IMR-90 (cell line): ENCODE measurements at regions not wholly inside any gene's neighbourhood (a gene's known extent, or its start where the extent isn't known, plus 50 kb on each side); places are given as distances from the start of the nearest gene placed in this dataset.

Experiments used
- ATAC-seq: fragments of 200-7000 bp; cut with Tn5 transposase; 2 replicates; pipeline ENCODE4 v1.9.1; 2020; ENCODE audit warnings: low read depth, mild to moderate bottlenecking, moderate library complexity
- BruUV-seq: library from RNA; stranded (reverse); fragments of 400-500 nt; replicated peaks from 2 replicates; lab custom pipeline; 2021; lab: Mats Ljungman, UMichigan
- CTCF ChIA-PET: fragments of 300-600 bp; formaldehyde crosslinking; extraction: SDS; loops from one replicate; lab custom pipeline; 2021; ENCODE audit warnings: antibody characterized with exemption; lab: Yijun Ruan, JAX
- POLR2A ChIA-PET: fragments of 300-600 bp; sonication (Branson Sonifier 250); formaldehyde crosslinking; loops from one replicate; lab custom pipeline; 2022; ENCODE audit warnings: antibody characterized with exemption; ENCODE audit not compliant: unreplicated experiment; lab: Charles Lee
- DNase-seq: peaks from one replicate; pipeline ENCODE4 v3.0.0; 2013
- H2AFZ ChIP-seq: replicated peaks from 2 replicates; pipeline ENCODE3; 2013; ENCODE audit warnings: low read length, mild to moderate bottlenecking; ENCODE audit not compliant: poor library complexity
- H2AK5ac ChIP-seq: 2 replicates; pipeline ENCODE4 v1.6.1; 2013; ENCODE audit warnings: low read depth, low read length, inconsistent platforms
- H2AK9ac ChIP-seq: replicated peaks from 2 replicates; pipeline ENCODE3; 2013; ENCODE audit warnings: mild to moderate bottlenecking, low read depth, low read length, moderate library complexity; ENCODE audit not compliant: poor library complexity
- H2BK120ac ChIP-seq: 2 replicates; pipeline ENCODE4 v1.6.1; 2013; ENCODE audit warnings: low read depth, low read length, inconsistent platforms
- H2BK15ac ChIP-seq: 3 replicates; pipeline ENCODE4 v1.6.1; 2013; ENCODE audit warnings: low read depth, low read length, inconsistent platforms
- H2BK20ac ChIP-seq: 2 replicates; pipeline ENCODE4 v1.6.1; 2013; ENCODE audit warnings: low read depth, mild to moderate bottlenecking, inconsistent platforms, low read length, moderate library complexity
- H2BK5ac ChIP-seq: 2 replicates; pipeline ENCODE4 v1.6.1; 2013; ENCODE audit warnings: mild to moderate bottlenecking, low read depth, low read length, inconsistent platforms; ENCODE audit not compliant: poor library complexity, severe bottlenecking
- H3K14ac ChIP-seq: replicated peaks from 2 replicates; pipeline ENCODE4 v1.6.1; 2013; ENCODE audit warnings: low read depth, low read length, inconsistent platforms
- H3K18ac ChIP-seq: 2 replicates; pipeline ENCODE4 v1.6.1; 2013; ENCODE audit warnings: low read depth, low read length, control low read depth
- H3K23ac ChIP-seq: 2 replicates; pipeline ENCODE4 v1.6.1; 2013; ENCODE audit warnings: low read depth, low read length, inconsistent platforms
- H3K27ac ChIP-seq: 2 replicates; pipeline ENCODE4 v1.5.1; 2013; ENCODE audit warnings: mild to moderate bottlenecking, control low read depth, low read length; ENCODE audit not compliant: insufficient read depth
- H3K27me3 ChIP-seq: 2 replicates; pipeline ENCODE4 v1.6.1; 2013; ENCODE audit warnings: low read length; ENCODE audit not compliant: control insufficient read depth, insufficient read depth
- H3K36me3 ChIP-seq: 2 replicates; pipeline ENCODE4 v1.6.1; 2013; ENCODE audit warnings: low read length, mixed read lengths; ENCODE audit not compliant: control insufficient read depth, insufficient read depth
- H3K4ac ChIP-seq: 2 replicates; pipeline ENCODE4 v1.6.1; 2013; ENCODE audit warnings: low read depth, low read length, inconsistent platforms
- H3K4me1 ChIP-seq: 2 replicates; pipeline ENCODE4 v1.6.1; 2013; ENCODE audit warnings: low read length, mixed read lengths; ENCODE audit not compliant: control insufficient read depth, insufficient read depth
- H3K4me2 ChIP-seq: 2 replicates; pipeline ENCODE4 v1.6.1; 2013; ENCODE audit warnings: low read depth, mild to moderate bottlenecking, control low read depth, low read length, moderate library complexity
- H3K4me3 ChIP-seq: 2 replicates; pipeline ENCODE4 v1.5.1; 2013; ENCODE audit warnings: low read depth, mild to moderate bottlenecking, control low read depth, low read length, moderate library complexity; ENCODE audit not compliant: insufficient read depth
- H3K56ac ChIP-seq: 2 replicates; pipeline ENCODE4 v1.6.1; 2013; ENCODE audit warnings: low read length, inconsistent platforms; ENCODE audit not compliant: insufficient read depth; ENCODE audit errors: extremely low read depth
- H3K79me1 ChIP-seq, 2 experiments: 2 replicates each; pipeline ENCODE4 v1.6.1; 2013; ENCODE audit warnings: low read length in 2 of 2, inconsistent platforms in 1 of 2, low read depth in 1 of 2
- H3K9ac ChIP-seq: 2 replicates; pipeline ENCODE4 v1.6.1; 2013; ENCODE audit warnings: low read depth, low read length, control low read depth
- H3K9me1 ChIP-seq: 2 replicates; pipeline ENCODE4 v1.6.1; 2013; ENCODE audit warnings: low read length, inconsistent platforms; ENCODE audit not compliant: insufficient read depth
- H3K9me3 ChIP-seq: 2 replicates; pipeline ENCODE4 v1.6.1; 2013; ENCODE audit warnings: low read length; ENCODE audit not compliant: control insufficient read depth, insufficient read depth
- H4K20me1 ChIP-seq: 2 replicates; pipeline ENCODE4 v1.6.1; 2013; ENCODE audit warnings: low read length, inconsistent platforms; ENCODE audit not compliant: insufficient read depth
- H4K5ac ChIP-seq: 2 replicates; pipeline ENCODE4 v1.6.1; 2013; ENCODE audit warnings: mild to moderate bottlenecking, low read depth, low read length, control low read depth
- H4K8ac ChIP-seq, 2 experiments: 2 replicates each; pipeline ENCODE4 v1.6.1; 2013; ENCODE audit warnings: low read depth in 2 of 2, low read length in 2 of 2, control low read depth in 1 of 2, inconsistent platforms in 1 of 2
- H4K91ac ChIP-seq: 2 replicates; pipeline ENCODE4 v1.6.1; 2013; ENCODE audit warnings: low read depth, low read length, inconsistent platforms; ENCODE audit not compliant: insufficient read depth
- CEBPB ChIP-seq: IDR thresholded peaks from 2 replicates; pipeline ENCODE4 v1.6.1; 2012; ENCODE audit warnings: low read depth, low read length, improper control_type of control experiment
- ELK1 ChIP-seq: fragments of 150-350 bp; IDR thresholded peaks from 2 replicates; pipeline ENCODE4 v1.6.1; 2016; ENCODE audit warnings: low read depth, mild to moderate bottlenecking, low read length, moderate library complexity, borderline replicate concordance
- NFE2L2 ChIP-seq: fragments of 150-350 bp; IDR thresholded peaks from 2 replicates; pipeline ENCODE4 v1.6.1; 2016; ENCODE audit warnings: low read depth, mild to moderate bottlenecking, low read length
- RAD21 ChIP-seq: IDR thresholded peaks from 2 replicates; pipeline ENCODE4 v1.6.1; 2012; ENCODE audit warnings: low read length, improper control_type of control experiment
- SMC3 ChIP-seq: fragments of 150-350 bp; IDR thresholded peaks from 2 replicates; pipeline ENCODE4 v1.6.1; 2016; ENCODE audit warnings: low read depth, mild to moderate bottlenecking, antibody characterized with exemption, low read length, moderate library complexity
- USF2 ChIP-seq: fragments of 150-350 bp; IDR thresholded peaks from 2 replicates; pipeline ENCODE4 v1.6.1; 2017; ENCODE audit warnings: mild to moderate bottlenecking, antibody characterized with exemption, low read length, low read depth
- dilution Hi-C: fragments of 300-500 bp; cut with HindIII; formaldehyde crosslinking; loops from one replicate; pipeline ENCODE4 v1.14.3; 2018; ENCODE audit warnings: low sequenced_read_pairs; ENCODE audit not compliant: unreplicated experiment
- in situ Hi-C: fragments of 300-500 bp; cut with MboI; formaldehyde crosslinking; loops from 3 replicates; pipeline ENCODE4 v1.14.3; 2019; ENCODE audit warnings: low sequenced_read_pairs, inconsistent platforms, mixed read lengths
- intact Hi-C: fragments of 100-400 bp; cut with micrococcal nuclease; formaldehyde crosslinking; loops from 2 replicates; pipeline ENCODE4 v1.10.0; 2022

- no peak overlapping the region for H3K23ac ChIP-seq
- H3K18ac ChIP-seq, result no peak overlapping the region
- no peak overlapping the region for H2AK5ac ChIP-seq
- H3K4me2 ChIP-seq, result no peak overlapping the region
- in situ Hi-C loops, result no loop called here
- ChIA-PET POLR2A (interaction anchor here (0.6 kb wide), 1 partner anchor 641 kb away, joined by 4 read pairs; no protein-coding TSS in a partner anchor), CTCF (interaction anchor here (0.6 kb wide), 1 partner anchor 1001 kb away, joined by 3 read pairs; no protein-coding TSS in a partner anchor)
- H2BK5ac ChIP-seq, result no peak overlapping the region
- H3K56ac ChIP-seq, result no peak overlapping the region
- no peak overlapping the region for H3K27ac ChIP-seq
- H3K4me1 ChIP-seq, result no peaks in the 10 kb centered on the region
- no peaks in the 10 kb centered on the region for H4K20me1 ChIP-seq
- intact Hi-C loops, result no loop called here
- peaks cover 4% of the 10 kb centered on the region for H3K27me3 ChIP-seq
- H3K9ac ChIP-seq, result no peak overlapping the region
- no peak for TF ChIP-seq SMC3
- TF ChIP-seq NFE2L2, result no peak
- no peak for TF ChIP-seq USF2
- no peak for TF ChIP-seq CEBPB
- no peak for TF ChIP-seq RAD21
- no peak for TF ChIP-seq ELK1
- H3K9me1 ChIP-seq, result no peaks in the 10 kb centered on the region
- H3K4ac ChIP-seq, result no peak overlapping the region
- H3K4me3 ChIP-seq, result no peak overlapping the region
- no peak overlapping the region for H4K8ac ChIP-seq
- H2BK15ac ChIP-seq, result no peak overlapping the region
- dilution Hi-C loops, result no loop called here
- no TSS peak for BruUV-seq
- no peak overlapping the region for H4K5ac ChIP-seq
- H2BK120ac ChIP-seq, result no peak overlapping the region
- H3K36me3 ChIP-seq, result no peaks in the 10 kb centered on the region
- no peak overlapping the region for H2AFZ ChIP-seq
- H4K91ac ChIP-seq, result no peak overlapping the region
- no peaks in the 10 kb centered on the region for H3K9me3 ChIP-seq
- no peak overlapping the region for H2AK9ac ChIP-seq
- H2BK20ac ChIP-seq, result no peak overlapping the region
- ATAC-seq, result no peak
- H3K79me1 ChIP-seq, result no peaks in the 10 kb centered on the region
- H3K14ac ChIP-seq, result no peak overlapping the region
- no peak for DNase-seq
Measured at GRCh38 chr6:21527731-21528130, 65.8 kb upstream of the SOX4 start.
